ENCODE measurements at regions not wholly inside any gene's neighbourhood (a gene's known extent, or its start where the extent isn't known, plus 50 kb on each side); places are given as distances from the start of the nearest gene placed in this dataset.
"Not testable (repeated sequence)": the region's sequence is repeated elsewhere in the genome, so short reads cannot be mapped to it uniquely, and the experiment has no call there.

DNA sequence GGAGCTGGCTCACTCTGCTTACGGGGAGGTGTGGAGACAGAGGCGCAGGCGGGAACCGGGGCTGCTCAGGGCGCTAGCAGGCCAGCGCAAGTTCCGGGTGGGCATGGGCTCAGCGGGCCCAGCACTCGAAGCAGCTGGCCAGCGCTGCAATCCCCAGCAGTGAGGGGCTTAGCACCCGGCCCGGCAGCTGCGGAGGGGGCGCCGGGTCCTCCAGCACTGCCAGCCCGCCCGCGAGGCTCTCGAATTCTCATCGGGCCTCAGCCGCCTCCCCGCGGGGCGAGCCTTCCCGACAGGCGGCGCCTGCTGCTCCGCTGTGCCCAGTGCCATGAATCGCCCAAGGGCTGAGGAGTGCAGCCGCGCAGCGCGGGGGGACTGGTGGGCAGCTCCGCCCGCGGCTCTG lies 78.6 kb upstream of the MITF start:
- Histone ChIP-seq H3K4me3 (no peak overlapping the region), H3K27me3 (no peaks in the 10 kb centered on the region), H3K9me3 (no peaks in the 10 kb centered on the region), H3K4me1 (peaks cover 12% of the 10 kb centered on the region), H3K36me3 (no peaks in the 10 kb centered on the region), H3K27ac (no peak overlapping the region)
- TF ChIP-seq EP300 (IDR thresholded peaks at IDR 0.05) (no peak), POLR2AphosphoS5 (IDR thresholded peaks at IDR 0.05) (no peak), POLR2A (IDR thresholded peaks at IDR 0.05) (no peak)
- TF ChIP-seq, protein P1, sequence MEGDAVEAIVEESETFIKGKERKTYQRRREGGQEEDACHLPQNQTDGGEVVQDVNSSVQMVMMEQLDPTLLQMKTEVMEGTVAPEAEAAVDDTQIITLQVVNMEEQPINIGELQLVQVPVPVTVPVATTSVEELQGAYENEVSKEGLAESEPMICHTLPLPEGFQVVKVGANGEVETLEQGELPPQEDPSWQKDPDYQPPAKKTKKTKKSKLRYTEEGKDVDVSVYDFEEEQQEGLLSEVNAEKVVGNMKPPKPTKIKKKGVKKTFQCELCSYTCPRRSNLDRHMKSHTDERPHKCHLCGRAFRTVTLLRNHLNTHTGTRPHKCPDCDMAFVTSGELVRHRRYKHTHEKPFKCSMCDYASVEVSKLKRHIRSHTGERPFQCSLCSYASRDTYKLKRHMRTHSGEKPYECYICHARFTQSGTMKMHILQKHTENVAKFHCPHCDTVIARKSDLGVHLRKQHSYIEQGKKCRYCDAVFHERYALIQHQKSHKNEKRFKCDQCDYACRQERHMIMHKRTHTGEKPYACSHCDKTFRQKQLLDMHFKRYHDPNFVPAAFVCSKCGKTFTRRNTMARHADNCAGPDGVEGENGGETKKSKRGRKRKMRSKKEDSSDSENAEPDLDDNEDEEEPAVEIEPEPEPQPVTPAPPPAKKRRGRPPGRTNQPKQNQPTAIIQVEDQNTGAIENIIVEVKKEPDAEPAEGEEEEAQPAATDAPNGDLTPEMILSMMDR (IDR thresholded peaks at IDR 0.05), result no peak
- no peak for DNase-seq (ENCODE audit: low spot score in 2 of 2)
- WGBS, result 90% methylated on average over 10 of the region's 36 CpGs

DNA sequence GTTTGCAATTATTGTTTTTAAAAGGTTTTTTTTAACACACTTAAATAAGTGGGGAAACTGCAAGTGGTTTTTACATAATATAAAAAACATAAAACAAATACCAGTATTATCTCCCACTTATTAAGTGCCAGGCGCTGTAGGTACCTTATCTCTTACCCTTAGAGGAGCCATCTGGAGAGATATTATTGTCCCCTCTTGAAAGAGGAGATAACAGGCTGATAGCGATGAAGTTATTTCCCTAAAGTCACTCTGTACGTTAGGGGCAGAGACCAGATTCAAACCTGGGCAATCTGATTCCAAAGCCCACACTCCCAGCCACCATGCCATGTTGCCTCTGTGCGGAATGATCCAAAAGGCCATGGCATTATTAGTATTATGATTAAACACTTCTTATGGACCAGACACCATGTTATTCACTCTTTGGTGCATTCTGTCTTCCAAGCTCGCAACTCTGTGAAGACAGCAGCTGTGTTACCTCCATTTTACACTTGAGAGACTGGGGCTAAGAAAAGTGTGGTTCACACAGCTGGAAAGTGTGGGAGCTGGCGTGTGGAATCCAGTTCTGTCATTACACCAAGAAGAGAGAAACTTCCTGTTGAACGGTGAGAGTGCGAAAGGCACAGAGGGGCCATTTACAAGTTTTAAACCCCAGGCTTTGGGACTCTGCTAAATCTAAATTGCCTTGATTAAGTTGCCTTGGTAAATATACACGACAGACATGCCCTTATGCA lies 79.9 kb upstream of the MITF start:
- Histone ChIP-seq H3K27me3 (no peaks in the 10 kb centered on the region), H3K4me1 (no peaks in the 10 kb centered on the region), H3K36me3 (no peaks in the 10 kb centered on the region), H3K4me3 (no peak overlapping the region), H3K9me3 (no peaks in the 10 kb centered on the region), H3K27ac (no peak overlapping the region)
- no peak for DNase-seq (ENCODE audit: low spot score in 2 of 2)
- TF ChIP-seq, protein P1 (IDR thresholded peaks at IDR 0.05), result no peak
- no peak for TF ChIP-seq EP300 (IDR thresholded peaks at IDR 0.05)
- TF ChIP-seq POLR2A (IDR thresholded peaks at IDR 0.05), result no peak
- no peak for TF ChIP-seq POLR2AphosphoS5 (IDR thresholded peaks at IDR 0.05)
- 82% methylated on average over 9 of the region's 9 CpGs for WGBS

DNA sequence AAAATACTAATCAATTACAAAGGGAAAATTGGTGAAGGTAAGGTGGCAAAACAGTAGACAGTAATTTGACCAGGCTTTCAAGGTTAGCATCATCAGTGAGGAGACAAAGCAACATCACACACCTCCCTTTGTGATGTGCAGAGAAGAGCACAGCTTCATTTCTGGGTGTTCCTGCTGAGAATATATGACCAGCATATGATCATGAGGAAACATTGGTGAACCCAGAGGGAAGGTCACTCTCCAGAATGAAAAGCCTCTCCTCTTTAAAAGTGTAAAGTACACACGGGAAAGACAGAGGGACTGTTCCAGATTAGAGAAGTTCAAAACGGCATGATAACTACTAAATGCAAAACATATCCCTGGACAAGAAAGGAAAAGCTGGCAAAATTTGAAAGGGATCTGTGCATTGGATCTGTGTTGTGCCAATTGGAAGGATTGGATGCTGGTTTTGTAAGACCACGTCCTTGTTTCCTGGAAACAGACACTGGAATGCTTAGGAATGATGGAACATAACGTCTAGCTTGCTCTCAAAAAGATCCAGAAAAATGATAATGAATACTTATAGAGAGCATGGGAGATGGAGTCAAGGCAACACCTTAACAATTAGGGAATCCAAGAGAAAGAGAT lies 80.6 kb upstream of the MITF start:
- Histone ChIP-seq H3K27me3 (no peaks in the 10 kb centered on the region), H3K27ac (no peak overlapping the region), H3K36me3 (no peaks in the 10 kb centered on the region), H3K4me3 (no peak overlapping the region), H3K4me1 (no peaks in the 10 kb centered on the region), H3K9me3 (no peaks in the 10 kb centered on the region)
- no peak for TF ChIP-seq POLR2AphosphoS5 (IDR thresholded peaks at IDR 0.05)
- TF ChIP-seq EP300 (IDR thresholded peaks at IDR 0.05), result no peak
- TF ChIP-seq, protein P1 (IDR thresholded peaks at IDR 0.05), result no peak
- TF ChIP-seq POLR2A (IDR thresholded peaks at IDR 0.05), result no peak
- 34% methylated on average over 4 of the region's 4 CpGs for WGBS
- DNase-seq (ENCODE audit: low spot score in 2 of 2), result no peak

DNA sequence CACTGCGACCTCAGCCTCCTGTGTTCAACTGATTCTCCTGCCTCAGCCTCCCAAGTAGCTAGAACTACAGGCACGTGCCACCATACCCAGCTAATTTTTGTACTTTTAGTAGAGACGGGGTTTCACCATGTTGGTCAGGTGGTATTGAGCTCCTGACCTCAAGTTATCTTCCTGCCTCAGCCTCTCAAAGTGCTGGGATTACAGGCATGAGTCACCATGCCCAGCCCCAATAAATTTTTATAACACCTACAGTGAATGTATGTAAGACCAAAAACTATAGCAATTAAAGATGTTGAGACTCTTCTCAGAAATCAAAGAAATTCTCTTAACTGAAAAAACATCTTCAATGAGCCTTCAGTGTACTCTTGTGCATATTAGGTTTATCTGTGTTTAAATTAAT lies 82.2 kb upstream of the MITF start:
- not testable (repeated sequence) for H3K27me3 ChIP-seq; H3K4me1 ChIP-seq; H3K36me3 ChIP-seq; H3K4me3 ChIP-seq; H3K27ac ChIP-seq; H3K9me3 ChIP-seq; DNase-seq (ENCODE audit: low spot score in 2 of 2)
- WGBS, result 96% methylated on average over 3 of the region's 3 CpGs

DNA sequence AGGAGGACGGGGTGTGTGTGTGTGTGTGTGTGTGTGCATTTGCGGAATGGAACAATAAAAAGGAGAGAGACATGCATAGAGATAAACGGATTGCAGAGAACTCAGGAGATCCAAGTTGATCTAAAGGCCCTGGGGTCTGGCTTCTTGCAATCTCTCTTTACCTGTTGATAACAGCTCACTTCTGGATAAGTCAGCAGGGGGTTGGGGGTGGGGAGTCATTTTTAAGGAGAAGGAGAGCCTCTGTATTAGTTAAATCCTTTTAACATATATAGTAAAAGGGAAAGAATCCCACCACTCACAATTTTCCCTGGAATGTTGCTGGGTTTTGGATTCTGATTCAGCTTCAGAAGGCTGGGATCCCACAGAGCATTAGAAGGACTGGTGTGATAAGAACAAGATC lies 87.5 kb upstream of the MITF start:
- Histone ChIP-seq H3K4me3 (no peak overlapping the region), H3K27ac (no peak overlapping the region), H3K27me3 (no peaks in the 10 kb centered on the region), H3K4me1 (peaks cover 10% of the 10 kb centered on the region), H3K9me3 (no peaks in the 10 kb centered on the region), H3K36me3 (no peaks in the 10 kb centered on the region)
- WGBS, result 97% methylated on average over 3 of the region's 3 CpGs
- DNase-seq (ENCODE audit: low spot score in 2 of 2), result no peak
- TF ChIP-seq POLR2A (IDR thresholded peaks at IDR 0.05) (no peak), EP300 (IDR thresholded peaks at IDR 0.05) (no peak), POLR2AphosphoS5 (IDR thresholded peaks at IDR 0.05) (no peak)
- TF ChIP-seq, protein P1 (IDR thresholded peaks at IDR 0.05), result no peak
